Right renal cortex interstitium (tissue), 3 donors: ENCODE measurements at regions not wholly inside any gene's neighbourhood (a gene's known extent, or its start where the extent isn't known, plus 50 kb on each side); places are given as distances from the start of the nearest gene placed in this dataset.
"Not testable (repeated sequence)": the region's sequence is repeated elsewhere in the genome, so short reads cannot be mapped to it uniquely, and the experiment has no call there.

ENCODE experiments used
- DNase-seq, 3 donors: peaks; one replicate each; pipeline ENCODE4 v3.0.0-alpha.2; 2013; ENCODE audit warnings: low read depth in 3 of 3, low spot score in 2 of 3

- DNase-seq = not testable (repeated sequence)
Observed at GRCh38 chr7:9404386-9404785, 971.0 kb downstream of the NXPH1 start.

DNA sequence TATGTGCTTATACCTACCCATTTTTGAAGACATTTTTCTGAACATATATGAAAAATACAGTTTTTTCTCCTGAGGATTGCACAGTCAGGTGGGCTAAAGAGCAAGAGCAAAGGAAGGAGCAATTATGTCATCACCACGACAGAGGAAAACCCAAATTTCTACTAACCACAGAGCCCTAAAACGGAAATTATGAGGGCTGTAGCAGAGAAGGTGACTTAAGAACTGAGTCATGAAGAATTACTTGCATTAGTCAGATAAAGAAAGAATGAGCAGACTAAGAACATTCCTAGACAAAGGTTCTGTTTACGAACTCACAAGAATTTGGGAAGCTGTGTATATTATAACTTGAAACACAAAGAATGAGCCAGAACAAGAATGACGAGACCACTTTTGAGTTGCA, 974.4 kb downstream of the NXPH1 start:
- DNase-seq = no peak

DNA sequence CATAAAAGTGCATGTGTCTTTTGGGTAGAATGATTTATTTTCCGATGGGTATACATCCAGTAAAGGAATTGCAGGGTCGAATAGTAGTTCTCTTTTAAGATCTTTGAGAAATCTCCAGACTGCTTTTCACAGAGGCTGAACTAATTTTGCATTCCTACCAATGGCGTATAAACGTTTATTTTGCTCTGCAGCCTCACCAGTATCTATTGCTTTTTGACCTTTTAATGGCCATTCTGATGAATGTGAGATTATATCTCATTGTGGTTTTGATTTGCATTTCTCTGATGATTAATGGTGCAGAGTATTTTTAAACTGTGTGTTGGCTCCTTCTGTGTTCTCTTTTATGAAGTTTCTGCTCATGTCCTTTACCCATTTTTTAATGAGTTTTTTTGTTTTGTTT, 1020.1 kb downstream of the NXPH1 start:
- DNase-seq = no peak

DNA sequence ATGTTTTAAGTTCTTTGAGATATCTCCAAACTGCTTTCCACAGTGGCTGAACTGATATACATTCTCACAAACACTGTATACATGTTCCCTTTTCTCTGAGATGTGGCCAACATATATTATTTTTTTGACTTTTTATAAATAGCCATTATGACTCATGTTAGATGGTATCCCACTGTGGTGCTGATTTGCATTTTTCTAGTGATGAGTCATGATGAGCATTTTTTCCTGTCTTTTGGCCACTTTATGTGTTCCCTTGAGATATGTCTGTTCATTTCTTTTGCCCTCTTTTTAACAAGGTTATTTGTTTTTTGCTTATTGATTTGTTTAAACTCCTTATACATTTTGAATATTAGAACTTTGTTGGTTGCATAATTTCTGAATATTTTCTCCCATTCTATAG, 1055.1 kb downstream of the NXPH1 start:
- DNase-seq = no peak

GRCh38 chr7:9498303-9498702, 1064.9 kb downstream of the NXPH1 start:
- DNase-seq = no peak

DNA sequence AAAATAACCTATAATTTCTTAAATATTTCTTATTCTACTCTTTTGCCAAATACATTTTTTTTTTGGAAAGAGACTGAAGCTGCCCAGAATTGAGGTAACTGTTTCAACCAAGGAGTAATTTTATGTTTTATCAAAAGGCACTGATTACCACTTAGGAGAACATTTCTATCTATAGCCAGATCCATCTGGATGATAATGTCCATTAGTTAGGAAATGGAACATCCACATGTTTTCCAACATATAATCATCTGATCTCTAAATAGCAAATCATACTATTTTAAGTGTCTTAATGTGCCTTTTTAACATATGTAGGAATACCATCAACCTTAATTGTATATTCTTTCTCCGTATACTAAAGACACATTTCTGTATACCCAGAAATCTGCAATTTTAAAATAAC, 1068.9 kb downstream of the NXPH1 start:
- no peak for DNase-seq

DNA sequence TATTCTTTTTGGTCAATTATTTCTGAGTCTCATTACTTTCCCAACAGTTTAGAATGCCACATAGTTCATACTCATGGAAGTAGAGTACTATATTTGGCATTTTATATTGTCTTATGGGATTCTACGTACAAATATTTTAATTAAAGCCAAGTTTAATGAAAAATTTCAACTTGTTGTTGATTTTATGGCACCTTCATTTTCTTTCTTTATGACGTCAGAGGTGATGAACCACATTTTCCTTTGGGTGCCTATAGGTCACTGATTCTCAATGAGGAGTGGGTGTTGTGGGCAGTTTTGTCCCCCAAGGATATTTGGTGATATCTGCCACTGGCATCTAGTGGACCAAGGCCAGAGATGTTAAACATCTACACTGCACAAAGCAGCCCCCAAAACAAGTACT, 1071.3 kb downstream of the NXPH1 start:
- no peak for DNase-seq

DNA sequence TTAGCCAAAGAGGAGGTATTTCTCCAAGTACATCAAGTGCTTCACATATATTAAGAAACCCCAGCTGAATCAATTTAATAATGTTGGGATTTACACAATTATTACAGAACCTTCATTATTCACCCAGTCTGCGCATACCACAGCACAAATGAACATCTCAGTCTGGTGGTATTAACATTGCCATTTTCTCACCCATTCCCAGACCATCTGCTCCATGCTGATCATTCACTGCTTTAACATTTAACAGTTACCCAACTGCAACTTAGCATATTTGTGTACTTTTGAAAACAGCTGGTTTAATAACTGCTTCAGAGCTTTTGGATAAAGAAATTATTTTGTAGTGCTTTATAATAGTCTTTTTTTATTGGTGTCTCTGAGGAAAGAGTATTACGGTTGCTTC, 1072.1 kb downstream of the NXPH1 start:
- DNase-seq = no peak

DNA sequence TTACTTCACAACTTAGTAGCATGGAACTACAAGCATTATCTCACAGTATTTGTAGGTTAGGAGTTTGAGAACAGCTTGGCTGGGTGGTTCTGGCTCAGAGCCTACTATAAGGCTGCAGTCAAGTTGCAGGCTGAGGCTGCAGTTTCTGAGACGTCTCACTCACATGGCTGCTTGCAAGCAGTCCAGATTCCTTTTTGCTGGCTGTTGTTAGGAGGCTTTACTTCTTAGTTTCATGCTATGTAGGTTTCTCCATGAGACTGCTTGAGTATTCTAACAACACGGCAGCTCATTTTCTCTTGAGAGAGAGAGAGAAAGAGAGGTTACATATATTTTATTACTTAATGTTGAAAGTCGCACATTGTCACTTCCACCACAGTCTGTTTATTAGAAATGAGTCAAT, 1073.9 kb downstream of the NXPH1 start:
- no peak for DNase-seq

DNA sequence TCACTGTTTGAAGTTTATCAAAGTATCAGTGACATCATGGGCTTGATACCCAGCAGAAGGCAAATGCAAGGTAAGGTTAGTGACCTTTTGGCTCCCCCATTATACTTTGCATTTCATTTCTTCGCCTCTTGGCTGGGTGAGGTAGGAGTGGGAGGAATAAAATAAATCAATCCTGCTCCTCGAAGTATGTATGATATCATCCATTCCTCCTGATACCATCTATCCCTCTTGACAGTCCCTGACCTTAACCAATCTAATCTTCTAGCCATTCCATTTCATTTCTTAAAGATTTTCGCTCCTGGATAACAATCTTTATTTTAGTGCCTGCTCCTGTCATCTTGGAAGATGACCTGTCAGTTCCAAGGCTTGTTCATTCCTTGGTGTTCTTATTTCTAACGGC, 1083.3 kb downstream of the NXPH1 start:
- no peak for DNase-seq

DNA sequence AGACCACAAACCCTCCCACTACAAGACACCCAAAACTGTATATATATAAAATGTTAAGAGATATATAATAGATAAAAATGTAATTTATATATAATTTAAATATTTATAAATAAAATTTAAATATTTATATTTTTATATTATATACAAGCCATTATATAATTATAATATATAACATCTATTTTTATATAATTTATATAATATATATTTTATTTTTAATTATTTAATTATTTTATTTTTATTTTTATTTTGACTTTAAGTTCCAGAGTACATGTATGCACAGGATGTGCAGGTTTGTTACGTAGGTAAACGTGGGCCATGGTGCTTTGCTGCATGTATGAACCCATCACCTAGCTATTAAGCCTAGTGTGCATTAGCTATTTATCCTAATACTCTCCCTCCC, 1090.2 kb downstream of the NXPH1 start:
- DNase-seq = no peak

GRCh38 chr7:9552431-9552830, 1119.0 kb downstream of the NXPH1 start:
- DNase-seq = not testable (repeated sequence)

DNA sequence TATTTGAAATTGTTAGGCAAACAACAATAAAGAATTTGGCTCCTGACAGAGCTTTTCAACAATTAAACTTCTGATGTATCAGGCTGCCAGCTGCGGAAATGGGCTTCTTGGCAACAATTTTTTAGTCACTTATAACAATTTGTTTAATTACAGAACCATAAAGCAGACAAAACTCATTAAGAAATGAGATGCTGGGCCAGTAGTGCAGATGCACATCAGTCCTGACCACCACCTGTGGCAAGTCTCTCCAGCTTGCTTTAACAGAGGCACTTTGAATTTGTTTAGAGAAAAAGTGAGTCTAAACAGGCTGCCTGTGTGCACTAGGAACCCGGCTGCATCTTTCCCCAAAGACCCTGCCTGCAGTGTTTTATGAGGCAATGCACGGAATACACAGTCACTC, 1124.4 kb downstream of the NXPH1 start:
- no peak for DNase-seq

GRCh38 chr7:9575716-9576115, 1142.3 kb downstream of the NXPH1 start:
- no peak for DNase-seq

DNA sequence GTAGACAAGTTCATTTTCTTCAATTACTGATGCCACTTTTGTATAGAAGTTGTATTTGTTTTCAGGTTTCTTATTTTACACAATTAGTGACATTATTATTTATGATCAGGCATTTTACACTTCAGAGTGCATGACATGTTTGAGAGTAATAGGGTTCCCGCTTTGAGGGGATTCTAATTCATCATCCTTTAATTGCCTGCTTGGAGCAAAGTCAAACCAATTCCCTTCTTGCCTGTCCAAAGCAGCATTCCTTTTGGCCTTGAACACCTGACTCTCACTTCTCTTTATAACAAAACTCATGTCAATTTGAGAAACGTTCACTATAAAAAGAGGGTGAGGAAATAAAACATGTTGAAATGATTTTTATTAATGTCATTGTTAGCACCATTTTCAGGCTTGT, 1149.4 kb downstream of the NXPH1 start:
- no peak for DNase-seq

GRCh38 chr7:9598411-9598810, 1165.0 kb downstream of the NXPH1 start:
- no peak for DNase-seq

DNA sequence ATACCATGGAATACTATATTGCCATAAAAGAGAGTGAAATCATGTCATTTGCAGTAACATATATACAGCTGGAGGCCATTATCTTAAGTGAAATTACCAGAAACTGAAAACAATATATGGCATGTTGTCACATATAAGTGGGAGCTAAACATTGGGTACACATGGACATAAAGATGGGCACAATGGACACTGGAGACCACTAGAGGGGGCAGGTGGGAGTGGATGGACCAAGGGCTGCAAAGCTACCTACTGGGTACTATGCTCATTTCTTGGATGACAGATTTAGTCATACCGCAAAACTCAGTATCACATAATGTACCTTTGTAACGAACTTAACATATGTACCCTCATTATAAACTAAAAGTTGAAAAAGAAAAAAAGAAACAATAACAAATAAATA, 1167.6 kb downstream of the NXPH1 start:
- DNase-seq = no peak

- DNase-seq = no peak
Observed at GRCh38 chr7:9603291-9603690, 1169.9 kb downstream of the NXPH1 start.

DNA sequence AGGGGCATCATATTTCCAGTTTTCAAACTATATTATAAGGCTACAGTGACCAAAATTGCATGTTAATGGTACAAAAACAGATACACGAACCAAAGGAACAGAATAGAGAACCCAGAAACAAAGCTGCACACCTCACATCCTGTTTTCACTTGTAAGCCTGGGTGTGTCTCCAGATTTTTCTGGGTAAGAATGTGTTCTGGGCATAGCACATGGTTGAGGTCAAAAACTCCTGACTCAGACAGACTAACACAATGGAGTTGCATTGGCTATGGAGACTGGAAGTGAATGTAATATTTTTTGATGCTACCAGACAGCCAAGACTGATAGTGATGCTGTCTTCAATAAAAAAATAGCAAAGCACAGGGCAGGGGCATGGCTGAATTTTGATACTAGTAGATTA, 1175.2 kb downstream of the NXPH1 start:
- no peak for DNase-seq

- DNase-seq = not testable (repeated sequence)
Observed at GRCh38 chr7:9620899-9621298, 1187.5 kb downstream of the NXPH1 start.

DNA sequence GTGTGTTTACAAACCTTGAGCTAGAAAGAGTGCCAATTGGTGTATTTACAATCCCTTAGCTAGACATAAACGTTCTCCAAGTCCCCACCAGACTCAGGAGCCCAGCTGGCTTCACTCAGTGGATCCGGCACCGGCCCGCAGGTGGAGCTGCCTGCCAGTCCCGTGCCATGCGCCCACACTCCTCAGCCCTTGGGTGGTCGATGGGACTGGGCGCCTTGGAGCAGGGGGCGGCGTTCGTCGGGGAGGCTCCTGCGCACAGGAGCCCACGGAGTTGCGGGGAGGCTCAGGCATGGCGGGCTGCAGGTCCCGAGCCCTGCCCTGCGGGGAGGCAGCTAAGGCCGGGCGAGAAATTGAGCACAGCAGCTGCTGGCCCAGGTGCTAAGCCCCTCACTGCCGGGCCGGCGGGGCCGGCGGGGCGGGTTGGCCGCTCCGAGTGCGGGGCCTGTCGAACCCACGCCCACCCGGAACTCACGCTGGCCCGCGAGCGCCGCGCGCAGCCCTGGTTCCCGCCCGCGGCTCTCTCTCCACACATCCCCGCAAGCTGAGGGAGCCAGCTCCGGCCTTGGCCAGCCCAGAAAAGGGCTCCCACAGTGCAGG, 1188.0 kb downstream of the NXPH1 start:
- DNase-seq = not testable (repeated sequence)

DNA sequence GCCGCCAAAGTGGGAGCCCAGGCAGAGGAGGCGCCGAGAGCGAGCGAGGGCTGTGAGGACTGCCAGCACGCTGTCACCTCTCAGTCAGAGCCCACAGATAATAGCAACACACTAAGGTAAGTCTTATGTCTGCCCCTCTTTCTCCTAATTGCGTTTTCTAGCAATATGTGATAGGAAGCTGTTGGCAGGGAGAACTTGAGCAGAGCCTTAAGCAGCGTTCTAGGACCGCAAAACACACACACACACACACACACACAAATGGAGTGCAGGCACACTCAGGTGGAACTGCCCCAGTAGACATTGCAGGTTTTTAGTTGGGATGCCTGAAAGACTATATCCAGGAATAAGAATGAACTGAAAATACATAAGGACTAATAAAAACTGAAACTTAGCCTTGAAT, 1188.5 kb downstream of the NXPH1 start:
- DNase-seq = no peak

- DNase-seq = no peak
Observed at GRCh38 chr7:9625953-9626352, 1192.5 kb downstream of the NXPH1 start.
